ENCODE measurements at regions not wholly inside any gene's neighbourhood (a gene's known extent, or its start where the extent isn't known, plus 50 kb on each side); places are given as distances from the start of the nearest gene placed in this dataset.

DNA sequence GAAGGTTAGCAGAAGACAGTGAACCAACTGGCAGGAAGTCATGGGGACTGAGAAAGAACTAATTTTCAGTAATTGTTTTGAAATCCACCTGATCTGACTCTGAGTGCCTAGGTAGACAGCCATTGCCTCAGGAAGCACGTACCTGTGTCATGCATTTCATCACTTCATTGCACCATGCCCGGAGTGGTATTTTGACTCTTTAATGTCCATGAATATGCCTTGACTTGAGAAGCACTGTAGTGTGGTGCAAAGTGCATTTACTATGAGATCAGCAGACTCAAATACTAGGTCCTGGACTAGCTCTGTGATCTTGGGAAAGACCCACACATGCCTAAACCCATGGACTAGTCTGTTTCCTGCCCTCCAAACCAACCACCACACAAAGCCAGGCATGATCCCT lies 370.9 kb upstream of the MARCKS start:
- H3K4me1 ChIP-seq: no peaks in the 10 kb centered on the region
- no peak overlapping the region for H3K27ac ChIP-seq
- no peaks in the 10 kb centered on the region for H3K36me3 ChIP-seq
- DNase-seq (ENCODE audit: low spot score in 2 of 2): no peak
- no peaks in the 10 kb centered on the region for H3K9me3 ChIP-seq
- intact Hi-C loops (cut with DNase I; ENCODE audit: low total_unique reads): no loop called here
- H3K27me3 ChIP-seq: no peaks in the 10 kb centered on the region
- no peak for TF ChIP-seq POLR2A (IDR thresholded peaks at IDR 0.05)
- TF ChIP-seq CTCF (IDR thresholded peaks at IDR 0.05): no peak
- no peak for TF ChIP-seq POLR2AphosphoS5 (IDR thresholded peaks at IDR 0.05)
- H3K4me3 ChIP-seq: no peak overlapping the region

- TF ChIP-seq POLR2A (IDR thresholded peaks at IDR 0.05): no peak
- TF ChIP-seq POLR2AphosphoS5 (IDR thresholded peaks at IDR 0.05): no peak
- TF ChIP-seq CTCF (IDR thresholded peaks at IDR 0.05): no peak
- no peaks in the 10 kb centered on the region for H3K36me3 ChIP-seq
Measured at GRCh38 chr6:113487489-113488058, 369.6 kb upstream of the MARCKS start.

GRCh38 chr6:113488061-113488460 lies 369.1 kb upstream of the MARCKS start:
- Histone ChIP-seq H3K36me3 (no peaks in the 10 kb centered on the region), H3K27ac (no peak overlapping the region), H3K9me3 (no peaks in the 10 kb centered on the region), H3K4me3 (no peak overlapping the region), H3K4me1 (no peaks in the 10 kb centered on the region), H3K27me3 (no peaks in the 10 kb centered on the region)
- no peak for DNase-seq (ENCODE audit: low spot score in 2 of 2)
- no peak for TF ChIP-seq POLR2A (IDR thresholded peaks at IDR 0.05)
- no peak for TF ChIP-seq POLR2AphosphoS5 (IDR thresholded peaks at IDR 0.05)
- TF ChIP-seq CTCF (IDR thresholded peaks at IDR 0.05): no peak
- intact Hi-C loops (cut with DNase I; ENCODE audit: low total_unique reads): no loop called here

More at GRCh38 chr6:113487489-113488058, 369.6 kb upstream of the MARCKS start:
- intact Hi-C loops (cut with DNase I; ENCODE audit: low total_unique reads): no loop called here
- no peak overlapping the region for H3K27ac ChIP-seq
- no peaks in the 10 kb centered on the region for H3K4me1 ChIP-seq
- H3K9me3 ChIP-seq: no peaks in the 10 kb centered on the region
- H3K4me3 ChIP-seq: no peak overlapping the region
- H3K27me3 ChIP-seq: no peaks in the 10 kb centered on the region
- DNase-seq (ENCODE audit: low spot score in 2 of 2): no peak

DNA sequence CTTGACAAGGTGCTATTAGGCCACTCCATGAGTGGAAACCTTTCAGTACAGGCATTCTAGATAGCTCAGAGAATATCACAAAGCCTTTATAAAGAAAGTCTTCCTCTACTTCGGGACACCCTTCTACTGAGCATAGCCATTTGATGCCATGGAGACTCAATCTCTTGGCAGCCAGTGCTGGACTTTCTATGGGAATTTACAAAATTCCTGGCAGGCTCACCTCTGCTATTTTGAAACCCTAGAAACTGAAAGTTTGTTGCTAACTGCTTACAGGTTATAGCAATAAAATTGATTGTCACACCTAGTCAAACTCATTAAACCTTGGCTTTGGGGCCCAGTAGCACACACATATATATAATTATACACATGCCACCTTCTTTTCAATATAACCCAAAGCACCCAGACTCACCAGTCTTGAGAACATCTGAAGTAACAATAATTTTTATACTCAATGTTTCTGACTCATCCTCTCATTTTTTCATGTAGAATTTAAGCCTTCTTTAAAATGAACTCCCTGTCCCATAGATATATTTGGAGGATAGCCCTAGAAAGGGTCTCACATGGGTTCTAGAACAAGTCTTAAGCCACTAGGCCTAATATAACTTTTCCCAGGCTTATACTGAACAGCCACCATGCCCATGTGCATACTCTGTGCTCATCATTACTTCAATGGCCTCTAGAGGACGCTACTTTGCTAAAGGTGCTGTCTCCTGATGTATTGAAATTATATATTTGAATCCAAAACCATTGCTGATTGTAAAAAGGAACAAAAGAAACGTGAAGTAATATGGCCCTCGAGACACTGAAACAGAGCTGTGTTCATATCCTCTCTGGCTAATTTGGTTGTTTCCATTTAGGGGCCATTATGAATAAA lies 368.1 kb upstream of the MARCKS start:
- Histone ChIP-seq H3K9me3 (no peaks in the 10 kb centered on the region), H3K4me1 (no peaks in the 10 kb centered on the region), H3K4me3 (no peak overlapping the region), H3K27me3 (no peaks in the 10 kb centered on the region), H3K27ac (peak overlapping the region in 1 of 2 donors; percentile 6), H3K36me3 (no peaks in the 10 kb centered on the region)
- no peak for TF ChIP-seq POLR2A (IDR thresholded peaks at IDR 0.05)
- no peak for TF ChIP-seq POLR2AphosphoS5 (IDR thresholded peaks at IDR 0.05)
- TF ChIP-seq CTCF (IDR thresholded peaks at IDR 0.05): no peak
- intact Hi-C loops (cut with DNase I; ENCODE audit: low total_unique reads): no loop called here
- DNase-seq (ENCODE audit: low spot score in 2 of 2): no peak
